ENCODE measurements at regions not wholly inside any gene's neighbourhood (a gene's known extent, or its start where the extent isn't known, plus 50 kb on each side); places are given as distances from the start of the nearest gene placed in this dataset.
A peak's percentile ranks its signal among the peaks of the same experiment; 100 is the strongest.

DNA sequence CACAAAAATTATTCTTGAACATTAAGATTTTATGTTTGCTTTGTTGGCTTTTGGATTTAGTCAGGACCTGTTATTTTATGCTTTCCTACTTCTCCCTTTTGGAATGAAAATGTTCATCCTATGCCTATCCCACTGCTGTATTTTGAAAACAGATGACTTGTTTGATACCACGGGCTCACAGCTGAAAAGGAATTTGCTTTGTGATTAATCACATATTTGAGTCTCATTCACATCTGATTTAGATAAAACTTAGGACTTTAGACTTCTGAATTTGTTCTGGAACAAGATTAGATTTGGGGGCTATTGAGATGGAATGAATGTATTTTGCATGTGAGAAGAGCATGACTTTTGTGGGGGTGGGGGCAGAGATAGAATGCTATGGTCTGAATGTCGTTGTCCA is 1012.6 kb downstream of the CDH11 start:
- ATAC-seq: no peak
- Mint-ChIP-seq H3K27ac (peak overlapping the region in 1 of 10 donors; percentile 18), H3K9me3 (peaks cover 11 to 62% (median 19%) of the 10 kb centered on the region in 9 donors), H3K36me3 (peaks cover 0 to 5% (median 0%) of the 10 kb centered on the region in 3 donors), H3K4me3 (no peak overlapping the region), H3K4me1 (no peaks in the 10 kb centered on the region), H3K27me3 (no peaks in the 10 kb centered on the region)
- no peak for DNase-seq
- POLR2A ChIA-PET: no interaction called here

DNA sequence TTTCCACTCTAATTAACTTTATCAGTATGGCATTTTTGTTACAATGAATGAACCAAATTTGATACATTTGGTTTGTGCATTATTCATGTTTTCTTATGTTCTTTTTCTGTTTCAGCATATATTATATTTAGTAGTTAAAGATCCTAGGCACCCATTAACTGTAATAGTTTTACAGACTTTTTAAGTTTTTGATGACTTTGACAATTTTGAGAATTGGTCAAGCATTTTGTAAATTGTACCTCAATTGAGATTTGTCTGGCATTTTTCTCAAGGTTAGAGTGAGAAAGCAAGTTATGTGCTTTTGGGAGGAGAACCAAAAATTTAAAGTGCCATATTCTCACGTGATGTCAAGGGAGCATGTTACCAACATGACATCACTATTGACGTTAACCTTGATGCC is 1019.2 kb downstream of the CDH11 start:
- Mint-ChIP-seq H3K9me3 (peaks cover 2 to 33% (median 10%) of the 10 kb centered on the region in 9 donors), H3K36me3 (no peaks in the 10 kb centered on the region), H3K4me1 (no peaks in the 10 kb centered on the region), H3K4me3 (no peak overlapping the region), H3K27ac (no peak overlapping the region), H3K27me3 (no peaks in the 10 kb centered on the region)
- ATAC-seq (no peak), DNase-seq (no peak)
- POLR2A ChIA-PET: no interaction called here

- POLR2A ChIA-PET: no interaction called here
- H3K27me3 Mint-ChIP-seq: no peaks in the 10 kb centered on the region
- peaks cover 0 to 36% (median 8%) of the 10 kb centered on the region in 9 donors for H3K9me3 Mint-ChIP-seq
- no peaks in the 10 kb centered on the region for H3K4me1 Mint-ChIP-seq
- no peak overlapping the region for H3K4me3 Mint-ChIP-seq
- no peak overlapping the region for H3K27ac Mint-ChIP-seq
- H3K36me3 Mint-ChIP-seq: no peaks in the 10 kb centered on the region
- DNase-seq (no peak), ATAC-seq (no peak)
These were observed 1023.4 kb downstream of the CDH11 start for GRCh38 chr16:64098451-64098850.

DNA sequence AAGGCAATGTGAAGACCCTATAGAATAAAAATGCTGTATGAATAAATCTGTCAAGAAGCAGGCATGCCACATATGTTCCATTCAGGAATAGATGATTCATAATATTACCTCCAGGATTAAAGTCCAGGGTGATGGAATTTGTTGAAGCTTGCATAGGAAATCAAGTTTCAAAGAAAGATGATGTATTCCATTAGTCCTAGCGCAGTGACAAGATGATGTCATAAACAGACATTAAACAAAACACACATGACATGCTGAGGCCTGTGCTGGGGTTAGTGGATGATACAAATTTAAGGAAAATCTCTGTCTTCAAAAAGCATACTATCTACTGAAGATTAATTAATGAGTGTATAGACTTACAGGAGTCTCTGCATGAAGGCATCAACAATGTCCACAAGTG is 1025.2 kb downstream of the CDH11 start:
- Mint-ChIP-seq H3K9me3 (peaks cover 0 to 41% (median 9%) of the 10 kb centered on the region in 9 donors), H3K4me1 (no peaks in the 10 kb centered on the region), H3K27me3 (no peaks in the 10 kb centered on the region), H3K4me3 (no peak overlapping the region), H3K36me3 (no peaks in the 10 kb centered on the region), H3K27ac (no peak overlapping the region)
- POLR2A ChIA-PET: no interaction called here
- ATAC-seq (no peak), DNase-seq (no peak)

- H3K27me3 Mint-ChIP-seq: no peaks in the 10 kb centered on the region
- no peak for DNase-seq
- H3K27ac Mint-ChIP-seq: no peak overlapping the region
- H3K36me3 Mint-ChIP-seq: no peaks in the 10 kb centered on the region
- no peak for ATAC-seq
- H3K9me3 Mint-ChIP-seq: peaks cover 0 to 35% (median 10%) of the 10 kb centered on the region in 9 donors
- no peak overlapping the region for H3K4me3 Mint-ChIP-seq
- H3K4me1 Mint-ChIP-seq: no peaks in the 10 kb centered on the region
- POLR2A ChIA-PET: no interaction called here
These were observed 1026.8 kb downstream of the CDH11 start for GRCh38 chr16:64094992-64095634.

GRCh38 chr16:64094181-64094965 is 1027.5 kb downstream of the CDH11 start:
- no peaks in the 10 kb centered on the region for H3K36me3 Mint-ChIP-seq
- DNase-seq (no peak), ATAC-seq (no peak)
- H3K27ac Mint-ChIP-seq: no peak overlapping the region
- no peak overlapping the region for H3K4me3 Mint-ChIP-seq
- peaks cover 0 to 28% (median 9%) of the 10 kb centered on the region in 9 donors for H3K9me3 Mint-ChIP-seq
- POLR2A ChIA-PET: no interaction called here
- H3K27me3 Mint-ChIP-seq: no peaks in the 10 kb centered on the region
- no peaks in the 10 kb centered on the region for H3K4me1 Mint-ChIP-seq

DNA sequence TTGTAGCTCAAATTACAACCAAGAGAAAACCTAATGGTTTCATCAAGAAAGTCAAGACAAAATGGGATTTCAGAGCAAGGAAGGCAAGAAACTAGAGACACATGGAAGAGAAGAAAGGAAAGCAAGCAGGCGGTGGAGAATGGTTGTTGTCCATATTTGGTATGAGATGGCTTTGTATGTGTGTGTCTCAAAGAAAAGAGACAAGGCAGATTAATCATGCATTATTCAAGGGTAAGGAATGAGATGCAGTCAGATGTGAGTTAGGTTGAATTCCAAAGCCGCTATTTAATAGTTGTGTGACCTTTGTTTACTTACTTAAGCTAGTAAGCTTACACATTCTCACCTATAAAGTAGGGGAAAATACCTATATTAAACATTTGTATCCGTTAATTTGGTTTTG is 1029.6 kb downstream of the CDH11 start:
- ATAC-seq: no peak
- no peak for DNase-seq
- Mint-ChIP-seq H3K36me3 (no peaks in the 10 kb centered on the region), H3K27ac (no peak overlapping the region), H3K27me3 (no peaks in the 10 kb centered on the region), H3K9me3 (peaks cover 5 to 33% (median 17%) of the 10 kb centered on the region in 9 donors), H3K4me1 (no peaks in the 10 kb centered on the region), H3K4me3 (no peak overlapping the region)
- POLR2A ChIA-PET: no interaction called here

DNA sequence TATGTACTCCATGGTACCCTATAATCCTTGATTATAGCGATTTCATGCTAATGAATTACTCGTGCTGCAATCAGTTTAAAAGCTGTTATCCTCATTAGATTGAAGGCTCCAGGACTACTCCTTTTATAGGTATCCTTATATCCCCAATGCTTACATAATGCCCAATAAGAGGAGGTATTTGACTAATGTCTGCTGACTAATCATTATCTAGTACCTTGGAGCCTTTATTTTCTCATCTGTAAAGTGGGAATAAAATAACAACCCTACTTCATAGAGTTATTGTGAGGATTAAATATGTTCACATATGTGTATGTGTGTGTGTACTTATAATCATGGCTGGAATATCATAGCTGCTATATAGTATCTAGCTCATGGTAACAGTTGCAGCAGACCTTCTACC is 1031.5 kb downstream of the CDH11 start:
- no peaks in the 10 kb centered on the region for H3K27me3 Mint-ChIP-seq
- H3K36me3 Mint-ChIP-seq: no peaks in the 10 kb centered on the region
- no peak for DNase-seq
- no peak overlapping the region for H3K27ac Mint-ChIP-seq
- H3K9me3 Mint-ChIP-seq: peaks cover 5 to 45% (median 19%) of the 10 kb centered on the region in 9 donors
- H3K4me1 Mint-ChIP-seq: no peaks in the 10 kb centered on the region
- POLR2A ChIA-PET: no interaction called here
- H3K4me3 Mint-ChIP-seq: no peak overlapping the region
- no peak for ATAC-seq

GRCh38 chr16:64089697-64090096 is 1032.2 kb downstream of the CDH11 start:
- no peak for ATAC-seq
- POLR2A ChIA-PET: no interaction called here
- Mint-ChIP-seq H3K9me3 (peaks cover 5 to 45% (median 14%) of the 10 kb centered on the region in 9 donors), H3K4me1 (no peaks in the 10 kb centered on the region), H3K27me3 (no peaks in the 10 kb centered on the region), H3K27ac (no peak overlapping the region), H3K4me3 (no peak overlapping the region), H3K36me3 (no peaks in the 10 kb centered on the region)
- DNase-seq: no peak

GRCh38 chr16:64088838-64089237 is 1033.0 kb downstream of the CDH11 start:
- no peaks in the 10 kb centered on the region for H3K4me1 Mint-ChIP-seq
- peaks cover 5 to 45% (median 13%) of the 10 kb centered on the region in 9 donors for H3K9me3 Mint-ChIP-seq
- H3K4me3 Mint-ChIP-seq: no peak overlapping the region
- no peaks in the 10 kb centered on the region for H3K27me3 Mint-ChIP-seq
- DNase-seq (no peak), ATAC-seq (no peak)
- H3K27ac Mint-ChIP-seq: no peak overlapping the region
- H3K36me3 Mint-ChIP-seq: no peaks in the 10 kb centered on the region
- POLR2A ChIA-PET: no interaction called here

GRCh38 chr16:64085296-64085695 is 1036.6 kb downstream of the CDH11 start:
- H3K36me3 Mint-ChIP-seq: no peaks in the 10 kb centered on the region
- ATAC-seq (no peak), DNase-seq (no peak)
- POLR2A ChIA-PET: no interaction called here
- no peak overlapping the region for H3K4me3 Mint-ChIP-seq
- no peaks in the 10 kb centered on the region for H3K4me1 Mint-ChIP-seq
- no peak overlapping the region for H3K27ac Mint-ChIP-seq
- no peaks in the 10 kb centered on the region for H3K27me3 Mint-ChIP-seq
- H3K9me3 Mint-ChIP-seq: peaks cover 5 to 38% (median 13%) of the 10 kb centered on the region in 9 donors

DNA sequence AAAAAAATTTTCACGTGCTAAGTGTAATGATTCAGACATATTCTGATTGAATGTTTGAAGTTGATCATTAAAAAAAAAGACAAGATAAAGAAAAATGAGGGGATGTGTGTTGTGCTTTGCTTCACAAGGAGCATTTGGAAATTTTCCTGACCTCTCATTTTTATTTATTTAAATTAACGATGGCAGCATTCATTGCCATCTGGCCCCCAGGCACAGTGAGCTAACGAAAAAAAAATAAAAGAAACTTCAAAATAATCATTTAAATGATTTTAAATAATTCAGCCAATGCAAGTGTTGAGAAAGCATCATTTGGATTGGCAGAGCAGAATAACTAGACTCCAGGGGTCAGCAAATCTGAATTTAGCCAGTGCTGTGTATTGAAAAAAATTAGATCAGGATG is 1037.2 kb downstream of the CDH11 start:
- Mint-ChIP-seq H3K27me3 (no peaks in the 10 kb centered on the region), H3K9me3 (peaks cover 7 to 41% (median 14%) of the 10 kb centered on the region in 9 donors), H3K4me3 (no peak overlapping the region), H3K4me1 (no peaks in the 10 kb centered on the region), H3K27ac (no peak overlapping the region), H3K36me3 (no peaks in the 10 kb centered on the region)
- ATAC-seq (no peak), DNase-seq (no peak)
- POLR2A ChIA-PET: no interaction called here

GRCh38 chr16:64083428-64084129 is 1038.3 kb downstream of the CDH11 start:
- no peak for DNase-seq
- Mint-ChIP-seq H3K27me3 (no peaks in the 10 kb centered on the region), H3K9me3 (peaks cover 7 to 49% (median 14%) of the 10 kb centered on the region in 9 donors), H3K4me1 (no peaks in the 10 kb centered on the region), H3K27ac (no peak overlapping the region), H3K4me3 (no peak overlapping the region), H3K36me3 (no peaks in the 10 kb centered on the region)
- ATAC-seq: no peak
- POLR2A ChIA-PET: no interaction called here
